ENCODE measurements at regions not wholly inside any gene's neighbourhood (a gene's known extent, or its start where the extent isn't known, plus 50 kb on each side); places are given as distances from the start of the nearest gene placed in this dataset.
A peak's percentile ranks its signal among the peaks of the same experiment; 100 is the strongest.

DNA sequence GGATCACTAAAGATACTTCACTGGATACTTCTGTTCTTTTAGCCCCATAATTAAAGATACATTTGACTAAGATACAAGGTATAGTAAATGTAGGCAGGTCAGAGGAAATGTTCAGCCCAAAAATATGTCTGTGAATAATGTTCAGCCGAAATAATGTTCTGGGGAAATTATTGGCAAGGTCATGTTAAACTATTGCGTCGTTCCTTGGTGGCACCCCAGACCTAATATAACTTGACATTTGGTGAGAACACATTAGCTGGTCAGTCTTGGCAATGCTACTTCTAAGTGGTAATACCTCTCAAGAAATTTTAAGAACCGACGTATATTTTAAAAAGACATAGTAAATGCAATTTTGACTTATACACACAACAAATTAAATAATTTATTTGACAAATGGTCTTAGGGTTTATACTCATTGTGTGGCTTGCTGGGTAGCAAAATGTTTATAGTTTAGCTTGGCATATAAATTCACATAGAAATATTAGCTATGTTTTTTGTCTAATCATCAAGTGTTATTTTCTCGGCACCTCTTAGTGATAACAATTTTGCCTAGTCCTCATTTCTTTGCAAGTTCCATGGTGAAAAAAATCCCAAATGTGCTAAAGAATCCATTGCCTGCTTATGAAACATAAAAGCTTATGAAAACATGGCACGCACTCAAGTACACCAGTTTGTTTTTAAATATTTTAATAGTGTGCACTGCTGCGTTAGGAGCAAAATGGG, 270.3 kb upstream of the NEBL start:
- Histone ChIP-seq H3K27me3 (ENCODE audit: control insufficient read depth, insufficient read depth, low read length) (no peaks in the 10 kb centered on the region), H3K4me1 (ENCODE audit: control insufficient read depth, insufficient read depth, low read length) (peaks cover 67% of the 10 kb centered on the region), H3K4me3 (ENCODE audit: low read depth in 2 of 2, low read length in 2 of 2) (peak overlapping the region; percentile 18 to 45), H3K9me3 (ENCODE audit: control insufficient read depth, insufficient read depth, low read depth, low read length) (no peaks in the 10 kb centered on the region), H3K27ac (ENCODE audit: low read length) (peak overlapping the region; percentile 86), H3K36me3 (ENCODE audit: control insufficient read depth, insufficient read depth, low read length) (peaks cover 2% of the 10 kb centered on the region; the same call in 1 of the 2 replicates)
- CTCF ChIA-PET: no interaction called here
- TF ChIP-seq, protein P1, sequence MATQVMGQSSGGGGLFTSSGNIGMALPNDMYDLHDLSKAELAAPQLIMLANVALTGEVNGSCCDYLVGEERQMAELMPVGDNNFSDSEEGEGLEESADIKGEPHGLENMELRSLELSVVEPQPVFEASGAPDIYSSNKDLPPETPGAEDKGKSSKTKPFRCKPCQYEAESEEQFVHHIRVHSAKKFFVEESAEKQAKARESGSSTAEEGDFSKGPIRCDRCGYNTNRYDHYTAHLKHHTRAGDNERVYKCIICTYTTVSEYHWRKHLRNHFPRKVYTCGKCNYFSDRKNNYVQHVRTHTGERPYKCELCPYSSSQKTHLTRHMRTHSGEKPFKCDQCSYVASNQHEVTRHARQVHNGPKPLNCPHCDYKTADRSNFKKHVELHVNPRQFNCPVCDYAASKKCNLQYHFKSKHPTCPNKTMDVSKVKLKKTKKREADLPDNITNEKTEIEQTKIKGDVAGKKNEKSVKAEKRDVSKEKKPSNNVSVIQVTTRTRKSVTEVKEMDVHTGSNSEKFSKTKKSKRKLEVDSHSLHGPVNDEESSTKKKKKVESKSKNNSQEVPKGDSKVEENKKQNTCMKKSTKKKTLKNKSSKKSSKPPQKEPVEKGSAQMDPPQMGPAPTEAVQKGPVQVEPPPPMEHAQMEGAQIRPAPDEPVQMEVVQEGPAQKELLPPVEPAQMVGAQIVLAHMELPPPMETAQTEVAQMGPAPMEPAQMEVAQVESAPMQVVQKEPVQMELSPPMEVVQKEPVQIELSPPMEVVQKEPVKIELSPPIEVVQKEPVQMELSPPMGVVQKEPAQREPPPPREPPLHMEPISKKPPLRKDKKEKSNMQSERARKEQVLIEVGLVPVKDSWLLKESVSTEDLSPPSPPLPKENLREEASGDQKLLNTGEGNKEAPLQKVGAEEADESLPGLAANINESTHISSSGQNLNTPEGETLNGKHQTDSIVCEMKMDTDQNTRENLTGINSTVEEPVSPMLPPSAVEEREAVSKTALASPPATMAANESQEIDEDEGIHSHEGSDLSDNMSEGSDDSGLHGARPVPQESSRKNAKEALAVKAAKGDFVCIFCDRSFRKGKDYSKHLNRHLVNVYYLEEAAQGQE (IDR thresholded peaks at IDR 0.05; ENCODE audit: insufficient read depth in 1 of 2, low read depth in 2 of 2, low read length in 1 of 2): no peak
- TF ChIP-seq POLR2AphosphoS5 (IDR thresholded peaks at IDR 0.05; ENCODE audit: low read depth, low read length) (no peak), TCF7L2 (IDR thresholded peaks at IDR 0.05; ENCODE audit: low read depth, low read length) (no peak), SIN3A (IDR thresholded peaks at IDR 0.05; ENCODE audit: borderline replicate concordance, insufficient read depth, low read depth, low read length) (no peak)
- TF ChIP-seq, protein P2, sequence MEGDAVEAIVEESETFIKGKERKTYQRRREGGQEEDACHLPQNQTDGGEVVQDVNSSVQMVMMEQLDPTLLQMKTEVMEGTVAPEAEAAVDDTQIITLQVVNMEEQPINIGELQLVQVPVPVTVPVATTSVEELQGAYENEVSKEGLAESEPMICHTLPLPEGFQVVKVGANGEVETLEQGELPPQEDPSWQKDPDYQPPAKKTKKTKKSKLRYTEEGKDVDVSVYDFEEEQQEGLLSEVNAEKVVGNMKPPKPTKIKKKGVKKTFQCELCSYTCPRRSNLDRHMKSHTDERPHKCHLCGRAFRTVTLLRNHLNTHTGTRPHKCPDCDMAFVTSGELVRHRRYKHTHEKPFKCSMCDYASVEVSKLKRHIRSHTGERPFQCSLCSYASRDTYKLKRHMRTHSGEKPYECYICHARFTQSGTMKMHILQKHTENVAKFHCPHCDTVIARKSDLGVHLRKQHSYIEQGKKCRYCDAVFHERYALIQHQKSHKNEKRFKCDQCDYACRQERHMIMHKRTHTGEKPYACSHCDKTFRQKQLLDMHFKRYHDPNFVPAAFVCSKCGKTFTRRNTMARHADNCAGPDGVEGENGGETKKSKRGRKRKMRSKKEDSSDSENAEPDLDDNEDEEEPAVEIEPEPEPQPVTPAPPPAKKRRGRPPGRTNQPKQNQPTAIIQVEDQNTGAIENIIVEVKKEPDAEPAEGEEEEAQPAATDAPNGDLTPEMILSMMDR (IDR thresholded peaks at IDR 0.05): no peak
- intact Hi-C loops (cut with micrococcal nuclease; ENCODE audit: unreplicated experiment): loop anchor here (10.0 kb wide), 1 partner anchor 313 kb away; no protein-coding TSS in a partner anchor
- DNase-seq (ENCODE audit: low read depth, low spot score) (no peak), ATAC-seq (no peak)
- in situ Hi-C loops (cut with HindIII; ENCODE audit: low pct_unique_long_range_greater_than_20kb, low sequenced_read_pairs): no loop called here
- BruUV-seq (replicated peaks): no TSS peak
- POLR2A ChIA-PET: interaction anchor here (0.6 kb wide), 1 partner anchor 92 kb away, joined by 5 read pairs; no protein-coding TSS in a partner anchor

DNA sequence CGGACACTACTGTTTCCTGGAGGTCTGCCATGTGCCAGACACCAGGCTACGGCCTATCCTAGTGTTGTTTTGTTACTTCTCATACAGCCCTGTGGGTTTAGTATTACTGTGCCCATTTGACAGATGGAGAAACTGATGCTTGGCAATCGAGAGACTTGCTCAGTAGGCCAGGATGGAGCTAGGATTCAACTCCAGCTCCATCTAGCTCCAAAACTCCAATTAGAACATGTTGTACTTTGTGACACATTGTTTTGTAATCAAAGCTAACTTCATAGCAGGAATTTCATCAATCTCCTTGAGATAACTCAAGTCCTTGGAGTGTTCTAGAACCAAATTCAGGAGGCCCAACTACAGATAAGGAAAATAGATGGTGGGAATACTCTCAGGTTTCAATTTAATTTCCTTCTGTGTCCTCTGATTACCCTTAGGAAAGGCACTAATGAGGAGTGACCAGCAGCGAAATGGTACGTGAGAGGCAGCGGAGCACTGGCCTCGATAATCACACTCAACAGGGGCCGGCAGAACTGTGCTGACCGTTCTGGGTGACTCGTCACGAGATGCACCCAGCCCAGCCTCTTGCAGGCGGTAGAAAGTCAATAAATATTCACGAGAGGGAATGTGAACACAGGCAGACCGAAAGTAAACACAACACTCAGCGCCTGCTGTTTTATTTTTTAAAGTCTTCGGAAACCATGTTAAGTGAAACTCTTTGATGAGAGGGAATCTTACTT, 269.6 kb upstream of the NEBL start:
- Histone ChIP-seq H3K27ac (ENCODE audit: low read length) (peak overlapping the region; percentile 86), H3K4me1 (ENCODE audit: control insufficient read depth, insufficient read depth, low read length) (peaks cover 60% of the 10 kb centered on the region), H3K27me3 (ENCODE audit: control insufficient read depth, insufficient read depth, low read length) (no peaks in the 10 kb centered on the region), H3K36me3 (ENCODE audit: control insufficient read depth, insufficient read depth, low read length) (peaks cover 2% of the 10 kb centered on the region; the same call in 1 of the 2 replicates), H3K9me3 (ENCODE audit: control insufficient read depth, insufficient read depth, low read depth, low read length) (no peaks in the 10 kb centered on the region), H3K4me3 (ENCODE audit: low read depth in 2 of 2, low read length in 2 of 2) (peak overlapping the region; percentile 18 to 45)
- ChIA-PET CTCF (no interaction called here), POLR2A (no interaction called here)
- in situ Hi-C loops (cut with HindIII; ENCODE audit: low pct_unique_long_range_greater_than_20kb, low sequenced_read_pairs): no loop called here
- DNase-seq (ENCODE audit: low read depth, low spot score) (no peak), ATAC-seq (peak; percentile 73)
- no TSS peak for BruUV-seq (replicated peaks)
- TF ChIP-seq TCF7L2 (IDR thresholded peaks at IDR 0.05; ENCODE audit: low read depth, low read length): peak; percentile 57; the same call in 1 of the 2 replicates
- TF ChIP-seq POLR2AphosphoS5 (IDR thresholded peaks at IDR 0.05; ENCODE audit: low read depth, low read length): no peak
- TF ChIP-seq, protein P1 (IDR thresholded peaks at IDR 0.05; ENCODE audit: insufficient read depth in 1 of 2, low read depth in 2 of 2, low read length in 1 of 2): no peak
- TF ChIP-seq SIN3A (IDR thresholded peaks at IDR 0.05; ENCODE audit: borderline replicate concordance, insufficient read depth, low read depth, low read length): 0 out of 2 replicates have a peak, but pooled peaks have one; percentile 44
- TF ChIP-seq, protein P2 (IDR thresholded peaks at IDR 0.05): no peak
- intact Hi-C loops (cut with micrococcal nuclease; ENCODE audit: unreplicated experiment): loop anchor here (10.0 kb wide), 1 partner anchor 312 kb away; no protein-coding TSS in a partner anchor
